Thymus (tissue), 11 donors: ENCODE measurements at regions not wholly inside any gene's neighbourhood (a gene's known extent, or its start where the extent isn't known, plus 50 kb on each side); places are given as distances from the start of the nearest gene placed in this dataset.

ENCODE experiments used
- DNase-seq, 9 donors: peaks; one replicate each; pipeline ENCODE4 v3.0.0-alpha.2; 2013; ENCODE audit warnings: low spot score in 9 of 9, low read depth in 6 of 9, missing footprints in 1 of 9
- H3K27ac ChIP-seq, 2 donors: one replicate each; pipeline ENCODE4 v1.5.1; 2013; ENCODE audit warnings: control low read depth in 1 of 2, low read depth in 1 of 2, low read length in 1 of 2, mild to moderate bottlenecking in 1 of 2, moderate library complexity in 1 of 2
- H3K27me3 ChIP-seq, 2 donors: one replicate each; pipeline ENCODE4 v1.5.1; 2013; ENCODE audit warnings: low read length in 1 of 2; ENCODE audit not compliant: control insufficient read depth in 2 of 2, insufficient read depth in 1 of 2
- H3K36me3 ChIP-seq, 2 donors: one replicate each; pipeline ENCODE4 v1.5.1; 2013; ENCODE audit warnings: low read length in 1 of 2, mild to moderate bottlenecking in 1 of 2, moderate library complexity in 1 of 2; ENCODE audit not compliant: control insufficient read depth in 2 of 2, insufficient read depth in 2 of 2
- H3K4me1 ChIP-seq, 2 donors: one replicate each; pipeline ENCODE4 v1.5.1; 2013; ENCODE audit warnings: low read length in 2 of 2; ENCODE audit not compliant: control insufficient read depth in 2 of 2, insufficient read depth in 2 of 2
- H3K4me3 ChIP-seq, 2 donors: one replicate each; pipeline ENCODE4 v1.5.1; 2013; ENCODE audit warnings: low read length in 2 of 2, control low read depth in 1 of 2, mild to moderate bottlenecking in 1 of 2
- H3K9me3 ChIP-seq, 2 donors: one replicate each; pipeline ENCODE4 v1.5.1; 2013; ENCODE audit warnings: low read length in 1 of 2, mild to moderate bottlenecking in 1 of 2; ENCODE audit not compliant: control insufficient read depth in 2 of 2, insufficient read depth in 1 of 2
- WGBS: extraction: QIAGEN DNeasy Blood & Tissue Kit; methylation state at CpG from one replicate; pipeline ENCODE4 v1.1.7; 2013; 5-methylcytosine and 5-hydroxymethylcytosine counted together
- donor health status: healthy.

DNA sequence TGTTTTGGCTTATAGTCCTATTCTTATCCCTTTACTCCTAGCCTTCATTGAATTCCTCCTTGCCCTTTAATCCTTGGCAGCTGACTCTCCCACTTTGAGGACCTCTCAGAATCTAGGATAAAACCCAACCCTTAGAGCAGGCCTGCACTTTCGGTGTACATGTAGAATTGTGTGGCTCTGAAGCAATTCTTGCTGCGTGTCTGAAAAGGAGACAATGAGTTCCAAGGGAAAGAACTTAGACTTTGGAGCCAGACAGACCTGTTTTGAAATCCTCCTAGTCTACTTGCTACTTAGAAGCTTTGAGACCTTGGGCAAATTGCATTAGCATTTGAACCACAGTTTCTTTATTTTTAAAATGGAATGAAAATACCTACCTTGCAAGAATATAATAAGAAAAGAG is 175.2 kb downstream of the BEND2 start:
- no peak overlapping the region for H3K27ac ChIP-seq
- no peak for DNase-seq
- no peaks in the 10 kb centered on the region for H3K36me3 ChIP-seq
- H3K4me1 ChIP-seq: no peaks in the 10 kb centered on the region
- no peaks in the 10 kb centered on the region for H3K27me3 ChIP-seq
- 90% methylated on average over 2 of the region's 2 CpGs for WGBS
- no peak overlapping the region for H3K4me3 ChIP-seq
- H3K9me3 ChIP-seq: no peaks in the 10 kb centered on the region

DNA sequence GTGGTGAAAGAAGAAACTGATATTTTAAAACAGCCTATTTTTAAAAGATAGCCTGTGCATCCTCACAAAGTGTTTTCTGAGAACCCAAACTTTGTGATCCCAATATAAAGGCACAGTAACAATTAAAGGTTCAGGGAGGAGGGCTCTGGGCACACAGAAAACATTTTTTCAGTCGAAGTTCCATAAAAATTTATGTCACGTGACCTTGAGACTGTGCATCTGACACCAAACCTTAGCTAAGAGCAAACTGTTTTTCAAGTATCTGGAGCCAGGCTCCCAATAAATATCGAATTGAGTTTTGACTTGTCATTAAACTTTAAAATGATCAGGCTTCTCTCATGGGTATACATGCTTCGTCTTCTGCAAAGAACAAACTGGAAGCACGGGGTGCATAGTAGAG is 177.9 kb downstream of the BEND2 start:
- Histone ChIP-seq H3K9me3 (no peaks in the 10 kb centered on the region), H3K27me3 (no peaks in the 10 kb centered on the region)
- 87% methylated on average over 5 of the region's 5 CpGs for WGBS

DNA sequence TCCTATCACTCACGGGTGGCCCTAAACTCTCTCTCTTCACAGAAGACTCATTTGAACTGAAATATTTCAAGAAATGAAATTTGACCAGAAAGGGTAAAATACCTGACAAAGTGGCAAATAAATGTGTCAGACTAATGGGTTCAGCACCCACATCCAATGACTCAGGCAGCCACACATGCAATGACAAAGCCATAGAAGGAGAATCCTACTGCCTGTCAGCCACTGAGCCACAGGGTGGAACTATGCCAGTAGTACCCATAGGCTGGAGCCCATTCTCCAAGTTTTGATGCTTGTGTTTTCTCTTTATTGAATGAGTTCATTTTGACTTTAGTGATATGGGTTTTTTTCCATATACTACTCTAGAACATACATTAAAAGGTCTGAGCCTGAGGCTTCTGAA is 179.0 kb downstream of the BEND2 start:
- no peak for DNase-seq
- WGBS: 98% methylated on average over 1 of the region's 1 CpG

More for the DNA sequence above, 177.9 kb downstream of the BEND2 start:
- H3K4me3 ChIP-seq: no peak overlapping the region
- H3K4me1 ChIP-seq: no peaks in the 10 kb centered on the region
- no peak for DNase-seq
- no peaks in the 10 kb centered on the region for H3K36me3 ChIP-seq
- no peak overlapping the region for H3K27ac ChIP-seq

DNA sequence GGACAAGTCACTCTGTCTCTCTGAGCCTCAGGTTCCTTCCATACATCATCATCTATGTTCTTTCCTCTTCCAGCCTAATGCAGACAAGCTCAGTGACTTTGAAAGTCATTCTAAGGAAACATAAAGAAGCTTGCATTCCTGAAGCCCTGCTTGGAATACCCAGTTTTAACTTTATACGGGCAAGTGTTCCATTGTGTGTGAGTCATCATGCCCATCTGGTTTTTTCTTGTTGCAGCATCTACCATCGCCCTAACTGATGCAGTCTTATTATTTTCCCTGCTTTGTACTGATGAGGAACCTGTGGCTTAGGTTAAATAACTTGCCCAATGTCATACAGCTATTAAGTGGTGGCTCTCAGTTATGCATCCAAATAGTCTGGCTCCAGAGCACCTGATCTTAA is 177.9 kb upstream of the RAI2 start:
- no peaks in the 10 kb centered on the region for H3K36me3 ChIP-seq
- no peaks in the 10 kb centered on the region for H3K9me3 ChIP-seq
- no peaks in the 10 kb centered on the region for H3K4me1 ChIP-seq
- no peak for DNase-seq
- no peak overlapping the region for H3K4me3 ChIP-seq
- H3K27ac ChIP-seq: no peak overlapping the region
- H3K27me3 ChIP-seq: no peaks in the 10 kb centered on the region
- WGBS: 98% methylated on average over 2 of the region's 2 CpGs

More for the DNA sequence above, 179.0 kb downstream of the BEND2 start:
- H3K27me3 ChIP-seq: no peaks in the 10 kb centered on the region
- H3K9me3 ChIP-seq: no peaks in the 10 kb centered on the region
- no peaks in the 10 kb centered on the region for H3K36me3 ChIP-seq
- H3K4me1 ChIP-seq: no peaks in the 10 kb centered on the region
- H3K4me3 ChIP-seq: no peak overlapping the region
- H3K27ac ChIP-seq: no peak overlapping the region

DNA sequence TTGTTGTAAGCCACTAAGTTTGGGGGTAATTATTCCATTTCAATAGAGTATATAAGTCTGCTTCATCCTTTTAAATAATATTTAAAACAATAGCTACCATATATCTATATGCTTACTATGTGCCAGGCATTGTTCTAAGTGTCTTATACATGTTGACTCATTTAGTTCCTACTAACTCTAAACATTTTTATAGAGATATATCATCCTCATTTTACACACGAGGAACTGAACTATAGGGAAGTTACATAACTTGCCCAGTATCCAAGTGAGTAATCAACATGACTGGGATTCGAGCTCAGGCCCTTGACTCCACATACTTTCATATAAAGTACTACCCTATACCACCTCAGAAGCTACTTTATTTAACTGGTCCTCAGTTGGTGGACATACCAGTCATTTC is 175.3 kb upstream of the RAI2 start:
- no peaks in the 10 kb centered on the region for H3K36me3 ChIP-seq
- H3K27ac ChIP-seq: no peak overlapping the region
- no peaks in the 10 kb centered on the region for H3K4me1 ChIP-seq
- WGBS: 80% methylated on average over 2 of the region's 2 CpGs
- no peaks in the 10 kb centered on the region for H3K9me3 ChIP-seq
- DNase-seq: no peak
- H3K27me3 ChIP-seq: no peaks in the 10 kb centered on the region
- H3K4me3 ChIP-seq: no peak overlapping the region

DNA sequence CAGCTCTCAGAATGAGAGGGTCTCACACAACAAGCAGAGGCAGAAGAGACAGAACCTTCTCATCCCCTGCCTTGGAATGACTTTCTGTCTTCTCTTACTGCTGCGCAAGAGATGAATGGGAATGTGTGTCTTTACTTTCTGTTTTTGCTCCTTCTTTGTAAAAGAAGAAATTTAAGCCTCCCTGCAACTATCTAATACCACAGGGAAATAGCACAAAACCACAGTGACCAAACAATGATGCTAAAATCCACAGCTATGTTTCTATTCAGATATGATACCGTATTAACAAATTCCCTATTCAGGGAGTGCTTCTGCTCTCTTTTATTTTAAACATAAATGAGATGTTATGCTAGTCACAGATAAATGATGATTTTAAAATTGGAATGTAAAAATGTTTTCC is 173.8 kb upstream of the RAI2 start:
- DNase-seq: no peak
- H3K27ac ChIP-seq: no peak overlapping the region
- no peak overlapping the region for H3K4me3 ChIP-seq
- H3K4me1 ChIP-seq: no peaks in the 10 kb centered on the region
- no peaks in the 10 kb centered on the region for H3K36me3 ChIP-seq
- no peaks in the 10 kb centered on the region for H3K9me3 ChIP-seq
- WGBS: 53% methylated on average over 2 of the region's 2 CpGs
- no peaks in the 10 kb centered on the region for H3K27me3 ChIP-seq

DNA sequence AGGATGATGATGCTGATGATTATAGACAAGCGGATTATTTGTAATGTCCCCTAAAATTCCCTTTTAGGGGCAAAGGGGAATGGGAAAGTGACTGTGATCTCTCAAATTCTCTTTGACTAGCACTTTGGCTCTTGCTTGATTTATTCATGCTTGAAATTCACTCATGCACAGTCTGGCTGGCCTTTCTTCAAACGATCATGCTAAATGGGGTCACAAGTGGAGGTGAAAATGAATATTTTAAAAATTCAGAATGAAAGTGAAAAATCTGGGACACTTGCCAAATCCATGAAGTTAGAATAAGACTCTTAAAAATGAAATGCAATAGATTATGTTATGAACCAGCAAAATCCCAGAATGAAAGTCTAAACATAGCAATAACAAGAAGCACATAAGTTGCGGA is 173.4 kb upstream of the RAI2 start:
- DNase-seq: no peak
- no peaks in the 10 kb centered on the region for H3K27me3 ChIP-seq
- H3K9me3 ChIP-seq: no peaks in the 10 kb centered on the region
- H3K4me1 ChIP-seq: no peaks in the 10 kb centered on the region
- WGBS: 93% methylated on average over 3 of the region's 3 CpGs
- H3K27ac ChIP-seq: no peak overlapping the region
- no peak overlapping the region for H3K4me3 ChIP-seq
- H3K36me3 ChIP-seq: no peaks in the 10 kb centered on the region

DNA sequence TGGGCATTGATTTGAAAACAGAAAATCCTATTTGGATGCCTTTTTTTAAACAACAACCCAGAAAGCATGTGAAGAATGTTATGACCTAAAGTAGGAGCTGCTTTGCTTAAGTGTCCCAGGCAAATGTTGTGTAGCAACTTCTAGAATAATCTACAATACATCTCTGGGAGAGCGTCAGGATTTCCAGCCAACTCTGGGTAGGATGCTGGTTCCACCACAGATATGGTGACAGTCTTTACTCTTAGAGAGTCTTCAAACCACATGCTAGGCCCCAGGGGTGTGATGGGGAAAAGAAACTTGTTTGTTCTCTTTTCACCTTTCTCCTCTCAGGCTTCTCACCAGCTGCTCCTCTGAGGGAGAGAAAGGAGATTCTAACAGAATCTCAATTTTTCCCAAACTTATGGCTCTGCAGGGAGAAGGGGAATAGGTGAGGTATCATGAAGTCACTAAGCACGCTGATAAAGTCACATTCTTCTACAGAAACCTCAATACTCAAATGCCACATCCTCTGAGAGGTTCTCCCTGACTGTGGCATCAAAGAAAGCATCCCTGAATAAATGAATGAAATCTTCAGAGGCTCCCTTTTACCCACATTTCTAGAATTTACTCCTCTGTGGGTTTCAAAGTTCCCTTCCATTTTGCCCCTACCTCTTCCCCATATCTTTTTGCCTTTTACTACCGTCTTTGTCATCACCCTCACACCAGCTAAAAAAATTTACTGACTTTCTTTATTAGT is 171.6 kb upstream of the RAI2 start:
- H3K9me3 ChIP-seq: no peaks in the 10 kb centered on the region
- no peak overlapping the region for H3K27ac ChIP-seq
- H3K4me3 ChIP-seq: no peak overlapping the region
- H3K36me3 ChIP-seq: no peaks in the 10 kb centered on the region
- no peaks in the 10 kb centered on the region for H3K27me3 ChIP-seq
- H3K4me1 ChIP-seq: no peaks in the 10 kb centered on the region
- WGBS: 82% methylated on average over 3 of the region's 3 CpGs
- DNase-seq: no peak

DNA sequence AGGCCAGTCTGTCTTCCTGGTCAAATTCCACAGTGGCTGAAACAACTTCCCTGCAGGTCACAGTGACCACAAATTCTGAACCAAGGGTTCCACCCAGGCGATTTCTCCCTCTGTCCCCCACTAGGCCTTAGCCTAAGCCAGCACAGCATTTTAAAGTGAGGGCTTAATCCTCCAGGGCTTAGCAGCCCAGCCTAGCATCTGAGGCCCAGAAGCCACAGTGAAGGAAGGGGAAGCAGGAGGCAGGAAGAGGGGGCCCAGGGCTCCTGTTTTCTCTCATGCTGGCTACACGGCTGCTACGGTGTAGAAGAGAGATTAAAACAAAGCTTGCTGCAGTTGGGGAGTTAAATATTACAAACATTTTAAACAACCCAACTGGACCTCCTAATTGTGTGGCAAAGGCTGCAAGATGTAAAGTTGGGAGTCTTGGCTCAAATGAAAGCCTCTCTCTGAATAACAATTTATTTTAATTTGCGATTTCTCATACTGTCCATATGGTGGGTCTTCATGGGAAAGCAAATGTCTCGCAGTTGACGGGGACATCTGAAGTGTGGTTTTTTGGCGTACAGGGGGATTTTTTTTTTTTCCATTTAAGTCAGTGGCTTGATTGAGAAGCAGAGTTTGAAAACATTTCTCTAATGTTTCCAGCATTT is 170.8 kb upstream of the RAI2 start:
- WGBS: 68% methylated on average over 7 of the region's 7 CpGs
- no peak overlapping the region for H3K4me3 ChIP-seq
- no peak overlapping the region for H3K27ac ChIP-seq
- DNase-seq: no peak
- no peaks in the 10 kb centered on the region for H3K27me3 ChIP-seq
- H3K9me3 ChIP-seq: no peaks in the 10 kb centered on the region
- no peaks in the 10 kb centered on the region for H3K36me3 ChIP-seq
- no peaks in the 10 kb centered on the region for H3K4me1 ChIP-seq
